Activated CD4-positive, alpha-beta T cell treated with anti-CD3 and anti-CD28 coated beads, Interleukin-2, amount 10 ng/mL, durations not matched to agents 24 days and 14 days (primary cell): ENCODE measurements at regions not wholly inside any gene's neighbourhood (a gene's known extent, or its start where the extent isn't known, plus 50 kb on each side); places are given as distances from the start of the nearest gene placed in this dataset.

ENCODE experiments used
- DNase-seq: peaks from one replicate; pipeline ENCODE4 v3.0.0; 2022
- H3K27ac Mint-ChIP-seq: one replicate; pipeline ENCODE4 v1.8.0; 2022; ENCODE audit warnings: mild to moderate bottlenecking, mixed read lengths
- H3K27me3 Mint-ChIP-seq: one replicate; pipeline ENCODE4 v1.8.0; 2022; ENCODE audit warnings: mixed read lengths
- H3K36me3 Mint-ChIP-seq: one replicate; pipeline ENCODE4 v1.8.0; 2022; ENCODE audit warnings: low read depth, mild to moderate bottlenecking, mixed read lengths
- H3K4me1 Mint-ChIP-seq: one replicate; pipeline ENCODE4 v1.8.0; 2021; ENCODE audit warnings: mixed read lengths
- H3K4me3 Mint-ChIP-seq: one replicate; pipeline ENCODE4 v1.8.0; 2022; ENCODE audit warnings: mild to moderate bottlenecking, moderate library complexity, mixed read lengths
- H3K9me3 Mint-ChIP-seq: one replicate; pipeline ENCODE4 v1.8.0; 2021; ENCODE audit warnings: mixed read lengths
- intact Hi-C: fragments of 100-400 bp; cut with micrococcal nuclease; formaldehyde crosslinking; loops from one replicate; pipeline ENCODE4 v1.15.1; 2023

DNA sequence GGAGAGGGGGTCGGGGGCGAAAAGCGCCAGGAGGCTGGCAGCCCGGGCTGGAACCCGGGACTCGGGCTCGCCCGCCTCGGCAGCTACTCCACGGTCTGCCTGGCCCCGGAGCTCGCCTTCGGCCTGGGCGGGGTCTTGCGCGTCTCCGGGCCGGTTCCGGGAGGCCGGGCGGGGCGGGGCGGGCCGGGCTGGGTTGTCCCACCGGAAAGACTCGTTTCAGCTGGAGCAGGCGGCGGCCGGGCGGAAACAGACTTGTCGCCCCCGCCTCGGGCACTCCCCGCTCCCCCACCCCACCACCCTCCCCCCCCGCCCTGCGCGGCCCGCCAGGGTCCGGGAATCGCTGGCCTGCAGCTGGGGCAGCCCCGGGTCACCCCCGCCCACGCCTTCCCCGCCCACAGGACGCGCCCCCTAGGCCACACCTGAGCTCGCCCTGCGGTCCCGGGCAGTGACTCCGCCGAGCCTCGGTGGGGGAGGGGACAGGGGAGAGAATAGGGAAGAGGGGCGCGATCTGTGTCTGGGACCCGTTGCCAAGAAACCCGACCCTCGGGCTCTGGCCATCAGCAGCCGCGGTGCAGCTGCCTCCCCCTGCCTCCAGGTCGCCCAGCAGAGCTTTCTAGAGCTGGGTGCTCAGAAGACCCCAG is 109.4 kb downstream of the KCTD15 start:
- DNase-seq, result no peak
- Mint-ChIP-seq H3K4me3 (no peak overlapping the region), H3K27ac (no peak overlapping the region), H3K9me3 (no peaks in the 10 kb centered on the region), H3K36me3 (no peaks in the 10 kb centered on the region), H3K27me3 (peaks cover 36% of the 10 kb centered on the region), H3K4me1 (no peaks in the 10 kb centered on the region)
- intact Hi-C loops, result no loop called here

DNA sequence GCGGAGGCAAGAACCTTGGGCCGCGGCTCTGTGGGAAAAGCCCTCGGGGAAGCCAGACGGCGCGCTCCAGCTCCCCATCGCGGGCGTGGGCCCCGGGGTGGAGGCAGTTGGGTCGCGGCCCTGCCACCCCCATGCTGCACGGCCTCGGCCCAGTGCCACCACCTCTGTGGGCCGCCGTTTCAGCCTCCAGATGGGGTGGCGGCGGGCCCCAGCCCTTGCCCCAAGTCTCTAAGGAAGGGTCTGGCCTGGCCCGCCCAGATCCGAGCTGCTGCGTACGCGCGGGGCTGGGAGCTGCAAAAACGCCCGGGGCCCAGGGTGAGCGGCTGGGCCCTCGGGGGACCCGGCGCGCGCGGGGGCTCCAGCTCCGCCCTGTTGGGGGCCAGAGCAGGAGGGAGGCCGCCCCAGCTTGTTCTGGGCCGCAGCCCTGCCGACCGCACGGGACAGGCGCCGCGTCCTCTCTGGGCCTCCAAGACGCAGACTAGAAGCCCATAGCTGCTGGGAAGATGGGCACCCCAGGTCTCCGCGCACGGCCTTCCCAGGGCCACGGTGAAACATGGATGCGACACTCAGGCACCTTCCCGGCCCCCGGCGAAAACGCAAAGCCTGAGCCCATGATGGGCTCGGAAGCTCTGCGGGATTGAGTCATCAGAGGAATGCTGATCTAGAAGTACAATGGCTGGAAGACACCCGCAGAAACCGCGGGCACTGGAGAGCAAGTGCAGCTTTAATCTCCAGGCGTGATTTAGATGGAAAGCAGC is 110.1 kb downstream of the KCTD15 start:
- no peaks in the 10 kb centered on the region for H3K4me1 Mint-ChIP-seq
- H3K27me3 Mint-ChIP-seq, result peaks cover 36% of the 10 kb centered on the region
- no peaks in the 10 kb centered on the region for H3K9me3 Mint-ChIP-seq
- H3K27ac Mint-ChIP-seq, result no peak overlapping the region
- H3K4me3 Mint-ChIP-seq, result no peak overlapping the region
- no peaks in the 10 kb centered on the region for H3K36me3 Mint-ChIP-seq
- intact Hi-C loops, result no loop called here
- DNase-seq, result no peak

DNA sequence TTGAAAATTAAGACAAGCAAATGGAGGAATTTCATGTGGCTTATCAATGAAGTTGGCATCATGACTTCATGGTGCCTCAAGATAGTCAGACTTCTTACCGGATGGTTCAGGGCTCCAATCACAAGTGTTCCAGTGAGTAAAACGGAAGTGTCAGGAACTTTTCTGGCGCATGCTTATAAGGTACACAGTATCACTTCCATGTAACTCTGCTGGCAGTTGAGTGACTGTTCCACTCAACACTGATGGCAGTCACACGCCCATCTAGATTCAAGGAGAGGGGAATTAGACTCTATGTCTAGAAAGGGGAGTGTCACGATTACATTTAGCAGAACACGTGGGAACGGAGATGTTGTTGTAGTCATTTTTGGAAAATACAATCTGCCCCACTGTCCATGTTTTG is 114.3 kb downstream of the KCTD15 start:
- Mint-ChIP-seq H3K36me3 (no peaks in the 10 kb centered on the region), H3K27ac (no peak overlapping the region), H3K4me1 (no peaks in the 10 kb centered on the region), H3K27me3 (peaks cover 17% of the 10 kb centered on the region), H3K4me3 (no peak overlapping the region), H3K9me3 (no peaks in the 10 kb centered on the region)
- DNase-seq, result no peak
- intact Hi-C loops, result no loop called here

DNA sequence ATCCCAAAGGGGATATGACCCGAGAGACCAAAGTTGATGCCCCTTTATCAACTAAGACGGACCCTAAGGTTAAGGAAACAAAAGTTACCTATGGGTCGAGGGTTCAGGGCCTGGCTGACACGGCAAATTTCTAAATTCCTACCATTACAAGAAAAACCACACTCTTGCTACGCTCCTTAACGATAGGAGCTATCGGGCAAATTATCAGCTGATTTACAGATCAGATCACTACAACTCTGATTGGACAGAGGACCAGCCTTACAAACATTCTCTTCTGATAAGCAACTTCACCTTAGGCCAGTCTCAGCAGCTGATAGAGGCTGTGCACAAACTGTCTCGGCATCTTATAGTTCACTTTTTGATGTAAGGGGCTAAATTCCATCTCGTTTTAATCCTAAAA is 117.9 kb downstream of the KCTD15 start:
- Mint-ChIP-seq H3K4me3 (no peak overlapping the region), H3K36me3 (no peaks in the 10 kb centered on the region), H3K27ac (no peak overlapping the region), H3K27me3 (peaks cover 3% of the 10 kb centered on the region), H3K4me1 (no peaks in the 10 kb centered on the region), H3K9me3 (no peaks in the 10 kb centered on the region)
- intact Hi-C loops, result no loop called here
- no peak for DNase-seq

DNA sequence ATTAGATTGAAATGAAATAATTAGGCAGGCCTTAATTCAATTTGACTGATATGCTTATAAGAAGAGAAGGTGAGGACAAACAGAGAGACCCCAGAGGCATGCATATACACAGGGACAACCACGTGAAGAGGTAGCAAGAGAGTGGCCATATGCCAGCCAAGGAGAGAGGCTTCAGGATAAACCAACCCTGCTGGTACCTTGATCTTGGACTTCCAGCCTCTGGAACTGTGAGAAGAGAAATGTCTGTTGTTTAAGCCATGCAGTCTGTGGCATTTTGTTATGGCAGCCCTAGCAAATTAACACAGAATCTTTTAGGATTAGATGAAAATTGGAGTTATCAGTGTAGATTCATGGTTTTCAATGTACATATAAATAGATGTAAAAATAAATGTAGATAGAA is 120.1 kb downstream of the KCTD15 start:
- H3K36me3 Mint-ChIP-seq, result no peaks in the 10 kb centered on the region
- no peak overlapping the region for H3K4me3 Mint-ChIP-seq
- no peaks in the 10 kb centered on the region for H3K9me3 Mint-ChIP-seq
- no peak overlapping the region for H3K27ac Mint-ChIP-seq
- no peaks in the 10 kb centered on the region for H3K4me1 Mint-ChIP-seq
- intact Hi-C loops, result no loop called here
- DNase-seq, result no peak
- peaks cover 1% of the 10 kb centered on the region for H3K27me3 Mint-ChIP-seq

DNA sequence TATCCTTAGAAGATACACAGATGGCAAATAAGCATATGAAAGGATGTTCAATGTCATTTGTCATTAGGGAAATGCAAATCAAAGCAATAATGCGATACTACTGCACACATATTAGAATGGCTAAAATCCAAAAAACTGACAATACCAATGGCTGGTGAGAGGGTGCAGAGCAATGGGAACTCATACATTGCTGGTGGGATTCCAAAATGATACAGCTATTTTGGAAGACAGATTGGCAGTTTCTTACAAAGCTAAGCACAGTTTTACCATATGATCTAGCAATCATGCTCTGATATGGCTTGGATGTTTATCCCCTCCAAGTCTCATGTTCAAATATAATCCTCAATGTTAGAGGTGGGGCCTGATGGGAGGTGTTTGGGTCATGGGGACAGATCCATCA is 122.6 kb downstream of the KCTD15 start:
- H3K4me3 Mint-ChIP-seq, result no peak overlapping the region

DNA sequence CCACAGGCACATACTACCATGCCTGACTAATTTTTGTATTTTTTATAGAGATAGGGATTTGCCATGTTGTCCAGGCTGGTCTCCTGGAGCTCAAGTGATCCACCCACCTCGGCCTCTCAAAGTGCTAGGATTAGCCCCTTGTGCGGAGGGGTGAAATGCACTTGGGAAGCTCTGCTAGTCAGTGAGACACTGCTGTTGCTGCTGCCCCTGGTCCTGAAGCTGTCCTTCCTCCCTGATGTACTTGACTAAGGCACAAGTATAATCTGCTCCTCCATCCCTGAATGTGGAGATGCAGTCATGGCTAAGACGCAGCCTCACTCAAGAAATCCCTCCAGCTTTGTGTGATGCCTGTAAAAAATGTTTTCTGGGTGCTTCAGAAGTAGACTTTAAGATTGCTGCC is 124.5 kb downstream of the KCTD15 start:
- H3K27me3 Mint-ChIP-seq, result no peaks in the 10 kb centered on the region
- intact Hi-C loops, result no loop called here
- H3K4me1 Mint-ChIP-seq, result no peaks in the 10 kb centered on the region
- no peaks in the 10 kb centered on the region for H3K9me3 Mint-ChIP-seq
- no peak overlapping the region for H3K4me3 Mint-ChIP-seq
- H3K36me3 Mint-ChIP-seq, result no peaks in the 10 kb centered on the region
- H3K27ac Mint-ChIP-seq, result no peak overlapping the region
- DNase-seq, result no peak

More for the DNA sequence above, 122.6 kb downstream of the KCTD15 start:
- Mint-ChIP-seq H3K27ac (no peak overlapping the region), H3K9me3 (no peaks in the 10 kb centered on the region), H3K4me1 (no peaks in the 10 kb centered on the region), H3K27me3 (no peaks in the 10 kb centered on the region), H3K36me3 (no peaks in the 10 kb centered on the region)
- intact Hi-C loops, result no loop called here
- no peak for DNase-seq

DNA sequence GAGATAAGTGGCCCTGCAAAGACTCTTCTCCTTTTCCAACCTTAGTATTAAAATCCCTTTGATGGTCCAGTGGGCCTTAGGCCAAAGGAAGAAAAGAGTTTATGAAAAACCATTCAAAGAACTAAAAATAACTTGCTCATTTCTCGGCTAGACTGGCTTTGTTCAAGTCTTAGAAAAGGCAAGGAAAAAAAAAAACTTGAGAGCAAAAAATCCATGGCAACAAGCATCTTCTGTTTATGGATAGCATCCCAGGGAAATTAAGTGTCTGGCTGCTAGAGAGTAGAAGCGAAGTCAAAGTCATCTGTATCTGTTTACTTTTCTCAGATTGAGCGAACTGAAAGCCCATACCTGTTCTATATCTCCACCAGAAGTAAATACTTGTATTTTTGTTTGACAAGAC is 129.6 kb downstream of the KCTD15 start:
- no peak overlapping the region for H3K4me3 Mint-ChIP-seq
- no peak for DNase-seq
- H3K36me3 Mint-ChIP-seq, result no peaks in the 10 kb centered on the region
- intact Hi-C loops, result no loop called here
- H3K4me1 Mint-ChIP-seq, result no peaks in the 10 kb centered on the region
- no peaks in the 10 kb centered on the region for H3K9me3 Mint-ChIP-seq
- no peak overlapping the region for H3K27ac Mint-ChIP-seq
- H3K27me3 Mint-ChIP-seq, result no peaks in the 10 kb centered on the region

DNA sequence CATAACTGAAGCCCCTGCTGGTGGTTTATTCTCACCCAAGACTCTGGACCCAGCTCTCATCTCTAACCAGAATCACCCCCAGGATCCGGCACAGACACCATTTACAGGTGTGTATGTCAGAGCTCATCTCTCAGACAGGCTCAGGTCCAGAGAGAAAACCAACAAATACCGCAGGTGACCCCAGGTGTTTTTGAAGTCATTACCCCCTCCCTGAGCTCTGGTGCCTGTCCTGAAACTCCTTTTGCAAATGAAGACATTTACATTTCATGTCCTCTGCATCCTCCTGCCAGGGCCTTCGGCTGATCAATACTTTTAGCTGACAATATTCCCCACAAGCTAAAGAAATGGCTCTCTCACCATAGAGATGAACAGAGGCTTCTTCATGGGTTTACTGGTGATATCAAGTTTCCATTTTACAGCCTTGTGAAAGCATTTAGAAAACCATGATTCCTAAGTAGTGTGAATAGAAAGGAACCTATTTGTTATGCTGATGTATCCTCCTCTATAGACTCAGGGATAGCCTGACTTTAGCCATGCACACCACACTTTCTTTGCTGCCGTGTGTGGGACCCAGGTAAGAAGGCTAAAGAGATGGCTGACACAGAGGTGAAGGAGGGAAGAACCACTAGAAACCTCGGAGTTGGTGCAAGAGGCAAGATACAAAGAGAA is 131.3 kb downstream of the KCTD15 start:
- Mint-ChIP-seq H3K36me3 (no peaks in the 10 kb centered on the region), H3K27me3 (no peaks in the 10 kb centered on the region), H3K4me1 (no peaks in the 10 kb centered on the region), H3K4me3 (no peak overlapping the region), H3K9me3 (no peaks in the 10 kb centered on the region), H3K27ac (no peak overlapping the region)
- intact Hi-C loops, result no loop called here
- DNase-seq, result no peak

DNA sequence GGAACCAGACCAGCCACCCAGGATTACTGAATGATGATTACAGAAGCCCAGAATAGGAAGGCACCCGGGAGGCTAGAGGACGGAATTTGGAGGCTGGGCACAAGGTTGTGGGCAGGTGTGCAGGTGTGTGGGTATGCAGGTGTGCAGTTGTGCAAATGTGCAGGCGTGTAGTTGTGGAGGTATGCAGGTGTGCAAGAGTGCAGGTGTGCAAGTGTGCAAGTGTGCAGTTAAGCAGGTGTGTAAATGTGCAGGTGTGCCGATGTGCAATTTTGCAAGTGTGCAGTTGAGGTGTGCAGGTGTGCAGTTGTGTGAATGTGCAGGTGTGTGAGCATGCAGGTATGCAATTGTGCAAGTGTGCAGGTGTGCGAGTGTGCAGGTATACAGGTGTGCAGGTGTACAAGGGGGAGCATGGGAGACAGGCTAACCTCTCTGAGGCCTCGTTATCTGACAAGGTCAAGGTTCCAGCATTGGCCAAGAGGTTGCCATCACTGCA is 131.8 kb downstream of the KCTD15 start:
- intact Hi-C loops, result no loop called here
- Mint-ChIP-seq H3K4me3 (no peak overlapping the region), H3K4me1 (no peaks in the 10 kb centered on the region), H3K27ac (no peak overlapping the region), H3K27me3 (no peaks in the 10 kb centered on the region), H3K36me3 (no peaks in the 10 kb centered on the region), H3K9me3 (peaks cover under 1% of the 10 kb centered on the region)
- no peak for DNase-seq

DNA sequence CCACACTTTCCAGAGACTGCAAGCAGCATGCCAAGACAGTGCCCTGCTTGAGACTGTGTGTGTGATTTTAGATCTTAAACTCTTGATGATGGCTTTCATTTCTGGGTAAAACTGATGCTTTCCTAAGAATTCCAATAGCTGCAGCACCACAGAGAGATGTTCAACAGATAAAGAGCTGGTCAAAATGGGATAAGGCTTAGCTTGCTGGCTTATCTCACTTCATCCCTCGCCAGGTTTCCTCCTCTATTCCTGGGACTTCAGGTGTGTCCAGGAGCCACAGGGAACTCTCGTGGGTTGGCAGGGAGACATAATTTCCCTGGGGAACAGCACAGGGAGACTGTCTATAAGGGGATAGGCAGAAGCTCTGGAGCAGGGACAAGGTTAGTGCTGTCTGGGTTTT is 137.3 kb downstream of the KCTD15 start:
- H3K4me3 Mint-ChIP-seq, result no peak overlapping the region
- H3K36me3 Mint-ChIP-seq, result no peaks in the 10 kb centered on the region
- H3K4me1 Mint-ChIP-seq, result no peaks in the 10 kb centered on the region
- H3K27ac Mint-ChIP-seq, result no peak overlapping the region
- DNase-seq, result no peak
- H3K9me3 Mint-ChIP-seq, result peaks cover 9% of the 10 kb centered on the region
- intact Hi-C loops, result no loop called here
- no peaks in the 10 kb centered on the region for H3K27me3 Mint-ChIP-seq

DNA sequence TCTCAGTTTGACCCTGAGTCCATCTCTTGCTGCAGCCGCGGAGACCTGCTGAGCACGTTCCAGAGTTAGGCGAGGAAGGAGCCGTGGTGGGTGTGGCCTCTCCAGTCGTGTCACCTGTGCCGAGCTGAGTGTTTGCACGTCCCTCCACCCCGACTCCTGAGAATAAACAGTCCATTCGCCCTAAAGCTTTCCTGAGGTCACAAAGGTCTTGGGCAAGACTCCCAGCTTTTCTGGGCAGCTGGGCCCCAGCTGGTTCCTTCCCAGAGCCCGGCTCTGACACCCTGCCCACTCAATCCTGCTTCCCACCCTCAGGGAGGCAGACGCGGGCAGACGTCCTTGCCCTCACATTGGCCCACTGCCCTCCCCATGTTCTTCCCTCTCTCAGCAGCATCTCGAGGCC is 142.2 kb downstream of the KCTD15 start:
- H3K27me3 Mint-ChIP-seq, result no peaks in the 10 kb centered on the region
- intact Hi-C loops, result no loop called here
- H3K4me1 Mint-ChIP-seq, result no peaks in the 10 kb centered on the region

DNA sequence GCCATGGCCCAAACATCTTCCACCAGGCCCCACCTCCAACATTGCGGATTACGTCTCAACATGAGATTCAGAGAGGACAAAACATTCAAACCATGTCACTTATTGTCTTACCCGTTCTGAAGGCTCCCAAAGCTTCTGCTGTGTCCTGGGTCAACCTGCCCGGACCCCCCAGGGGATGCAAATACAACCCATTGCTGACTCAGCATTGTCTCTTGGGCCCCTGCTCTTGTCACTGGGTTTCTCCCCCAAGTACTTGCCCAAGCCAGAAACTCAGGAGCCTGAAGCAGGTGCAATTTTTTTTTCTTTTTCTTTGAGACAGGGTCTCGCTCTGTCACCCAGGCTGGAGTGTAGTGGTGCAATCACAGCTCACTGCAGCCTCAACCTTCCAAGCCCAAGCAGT is 144.5 kb downstream of the KCTD15 start:
- H3K27ac Mint-ChIP-seq, result no peak overlapping the region
- H3K4me3 Mint-ChIP-seq, result no peak overlapping the region
- H3K4me1 Mint-ChIP-seq, result no peaks in the 10 kb centered on the region

More for the DNA sequence above, 142.2 kb downstream of the KCTD15 start:
- H3K4me3 Mint-ChIP-seq, result no peak overlapping the region
- H3K27ac Mint-ChIP-seq, result no peak overlapping the region
- DNase-seq, result no peak
- H3K36me3 Mint-ChIP-seq, result no peaks in the 10 kb centered on the region
- H3K9me3 Mint-ChIP-seq, result peaks cover 6% of the 10 kb centered on the region

DNA sequence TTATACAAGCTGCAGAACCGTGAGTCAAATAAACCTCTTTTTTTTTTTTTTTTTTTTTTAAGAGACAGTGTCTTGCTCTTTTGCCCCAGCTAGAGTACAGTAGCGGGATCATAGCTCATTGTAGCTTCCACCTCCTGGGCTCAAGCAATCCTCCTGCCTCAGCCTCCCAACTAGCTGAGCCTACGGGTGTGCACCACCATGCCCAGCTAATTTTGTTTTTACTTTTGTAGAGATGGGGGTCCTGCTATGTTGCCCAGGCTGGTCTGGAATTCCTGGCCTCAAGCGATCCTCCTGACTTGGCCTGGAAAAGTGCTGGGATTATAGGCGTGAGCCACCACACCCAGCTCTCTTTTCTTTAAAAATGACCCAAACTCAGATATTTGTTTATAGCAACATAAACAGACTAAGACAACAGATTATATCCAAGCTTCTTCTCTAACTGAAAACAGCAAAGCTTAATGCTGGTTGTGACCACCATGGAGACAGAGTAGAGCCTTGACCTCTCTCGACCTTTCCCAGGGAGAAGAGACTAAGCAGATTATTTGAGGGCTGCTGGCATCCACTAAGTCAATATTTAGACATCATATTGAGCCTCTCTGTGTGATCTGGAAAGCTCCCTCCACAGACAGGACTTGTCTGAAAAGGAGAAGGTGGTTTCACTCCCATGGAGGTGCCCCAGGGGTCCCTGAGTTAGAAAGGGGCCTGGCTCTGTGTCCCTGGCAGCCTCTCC is 150.0 kb downstream of the KCTD15 start:
- DNase-seq, result no peak
- intact Hi-C loops, result no loop called here
- Mint-ChIP-seq H3K27ac (no peak overlapping the region), H3K4me1 (no peaks in the 10 kb centered on the region), H3K36me3 (no peaks in the 10 kb centered on the region), H3K9me3 (no peaks in the 10 kb centered on the region), H3K4me3 (no peak overlapping the region), H3K27me3 (no peaks in the 10 kb centered on the region)

More for the DNA sequence above, 144.5 kb downstream of the KCTD15 start:
- no peak for DNase-seq
- Mint-ChIP-seq H3K27me3 (no peaks in the 10 kb centered on the region), H3K36me3 (no peaks in the 10 kb centered on the region), H3K9me3 (no peaks in the 10 kb centered on the region)
- intact Hi-C loops, result no loop called here
